ENCODE measurements at regions not wholly inside any gene's neighbourhood (a gene's known extent, or its start where the extent isn't known, plus 50 kb on each side); places are given as distances from the start of the nearest gene placed in this dataset.
"Not testable (repeated sequence)": the region's sequence is repeated elsewhere in the genome, so short reads cannot be mapped to it uniquely, and the experiment has no call there.

GRCh38 chr16:50491516-50491915 lies 56.7 kb upstream of the NKD1 start:
- ATAC-seq: no peak
- 91 to 93% (median 92%) methylated on average over 8 of the region's 8 CpGs for WGBS, 3 donors
- Histone ChIP-seq H3K4me1 (no peaks in the 10 kb centered on the region), H3K36me3 (ENCODE audit: insufficient read depth in 1 of 2, low read depth in 1 of 2) (no peaks in the 10 kb centered on the region), H3K27ac (no peak overlapping the region), H3K27me3 (ENCODE audit: insufficient read depth in 3 of 3, low read length in 2 of 3) (no peaks in the 10 kb centered on the region), H3K9me3 (no peaks in the 10 kb centered on the region), H3K4me3 (no peak overlapping the region)
- no peak for TF ChIP-seq CTCF (IDR thresholded peaks at IDR 0.05)
- no peak for DNase-seq
- intact Hi-C loops (cut with DNase I): no loop called here

DNA sequence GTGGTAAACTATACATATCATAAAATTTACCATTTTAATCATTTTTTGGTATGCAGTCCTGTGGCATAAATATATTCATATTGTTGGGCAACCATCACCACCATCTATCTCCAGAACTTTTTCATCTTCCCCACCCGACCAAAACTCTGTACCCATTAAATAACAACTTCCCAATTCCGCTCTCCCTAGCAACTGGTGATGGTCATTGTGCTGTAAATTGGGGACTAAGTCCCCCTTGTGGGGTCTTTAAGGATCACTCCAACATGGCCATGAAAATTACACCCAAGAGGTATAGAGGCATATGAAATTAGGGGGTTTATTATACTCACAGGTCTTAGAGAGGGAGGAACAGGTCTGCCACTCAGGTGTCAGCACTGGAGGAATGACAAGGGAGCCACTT lies 57.4 kb upstream of the NKD1 start:
- no peak overlapping the region for H3K4me3 ChIP-seq
- DNase-seq: no peak
- TF ChIP-seq CTCF (IDR thresholded peaks at IDR 0.05): no peak
- ATAC-seq: no peak
- WGBS, 3 donors: 86 to 94% (median 93%) methylated on average over 2 of the region's 2 CpGs
- peaks cover 1% of the 10 kb centered on the region for H3K9me3 ChIP-seq
- H3K4me1 ChIP-seq: no peaks in the 10 kb centered on the region
- no peaks in the 10 kb centered on the region for H3K27me3 ChIP-seq (ENCODE audit: insufficient read depth in 3 of 3, low read length in 2 of 3)
- intact Hi-C loops (cut with DNase I): no loop called here
- no peaks in the 10 kb centered on the region for H3K36me3 ChIP-seq (ENCODE audit: insufficient read depth in 1 of 2, low read depth in 1 of 2)
- no peak overlapping the region for H3K27ac ChIP-seq

GRCh38 chr16:50489182-50489581 lies 59.0 kb upstream of the NKD1 start:
- Histone ChIP-seq H3K36me3 (ENCODE audit: insufficient read depth in 1 of 2, low read depth in 1 of 2) (no peaks in the 10 kb centered on the region), H3K4me3 (no peak overlapping the region), H3K4me1 (no peaks in the 10 kb centered on the region), H3K9me3 (peaks cover 15% of the 10 kb centered on the region), H3K27ac (no peak overlapping the region), H3K27me3 (ENCODE audit: insufficient read depth in 3 of 3, low read length in 2 of 3) (peaks cover 0 to 5% (median 2%) of the 10 kb centered on the region in 3 donors)
- WGBS, 3 donors: 27 to 55% (median 32%) methylated on average over 3 of the region's 3 CpGs
- DNase-seq (no peak), ATAC-seq (no peak)
- intact Hi-C loops (cut with DNase I): no loop called here
- TF ChIP-seq CTCF (IDR thresholded peaks at IDR 0.05): no peak

DNA sequence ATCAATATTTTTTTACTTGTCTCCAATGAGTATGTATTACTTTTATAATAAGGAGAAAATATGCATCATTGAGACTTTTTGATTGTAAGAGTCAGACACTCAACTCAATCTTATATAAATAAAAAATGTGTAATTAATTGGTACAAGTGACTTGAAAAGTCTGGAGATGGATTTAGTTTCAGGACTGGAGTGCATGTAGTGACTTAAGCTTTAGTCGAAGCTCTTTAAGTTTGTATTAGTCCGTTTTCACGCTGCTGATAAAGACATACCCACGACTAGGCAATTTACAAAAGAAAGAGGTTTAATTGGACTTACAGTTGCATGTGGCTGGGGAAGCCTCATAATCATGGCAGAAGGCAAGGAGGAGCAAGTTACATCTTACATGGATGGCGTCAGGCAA lies 60.7 kb upstream of the NKD1 start:
- intact Hi-C loops (cut with DNase I): no loop called here
- ATAC-seq (no peak), DNase-seq (no peak)
- H3K36me3 ChIP-seq (ENCODE audit: insufficient read depth in 1 of 2, low read depth in 1 of 2): no peaks in the 10 kb centered on the region
- H3K4me1 ChIP-seq: no peaks in the 10 kb centered on the region
- peaks cover 15% of the 10 kb centered on the region for H3K9me3 ChIP-seq
- no peak for TF ChIP-seq CTCF (IDR thresholded peaks at IDR 0.05)
- WGBS, 3 donors: 81 to 85% (median 84%) methylated on average over 5 of the region's 5 CpGs
- H3K4me3 ChIP-seq: no peak overlapping the region
- peaks cover 0 to 9% (median 6%) of the 10 kb centered on the region in 3 donors for H3K27me3 ChIP-seq (ENCODE audit: insufficient read depth in 3 of 3, low read length in 2 of 3)
- H3K27ac ChIP-seq: no peak overlapping the region

- DNase-seq; intact Hi-C loops (cut with DNase I); H3K27ac ChIP-seq; H3K4me1 ChIP-seq; ATAC-seq; H3K4me3 ChIP-seq; H3K36me3 ChIP-seq (ENCODE audit: insufficient read depth in 1 of 2, low read depth in 1 of 2): not testable (repeated sequence)
- Histone ChIP-seq H3K27me3 (ENCODE audit: insufficient read depth in 3 of 3, low read length in 2 of 3) (peaks cover 0 to 13% (median 6%) of the 10 kb centered on the region in 3 donors), H3K9me3 (peaks cover 15% of the 10 kb centered on the region)
Observed at GRCh38 chr16:50486162-50486561, 62.0 kb upstream of the NKD1 start.

All from psoas muscle (tissue), 7 donors.